Cardiac fibroblast (primary cell): ENCODE measurements at regions not wholly inside any gene's neighbourhood (a gene's known extent, or its start where the extent isn't known, plus 50 kb on each side); places are given as distances from the start of the nearest gene placed in this dataset.

Experiments used
- DNase-seq, 2 donors: peaks; one replicate each; pipeline versions ENCODE4 v3.0.0 to v3.0.0-alpha.2; 2010; ENCODE audit warnings: low read depth in 2 of 2
- H3K4me3 ChIP-seq, 2 donors: replicated peaks in 1 of 2; 1 replicate in 1 of 2; 2 replicates in 1 of 2; pipeline ENCODE4 v1.5.1; 2011; ENCODE audit warnings: low read depth in 2 of 2, low read length in 2 of 2, mild to moderate bottlenecking in 2 of 2, moderate library complexity in 1 of 2
- CTCF ChIP-seq: IDR thresholded peaks from one replicate; pipeline ENCODE4 v1.5.1; 2011; ENCODE audit warnings: low read depth, mild to moderate bottlenecking, low read length, inconsistent platforms

GRCh38 chr17:77076124-77076830 is 64.5 kb upstream of the SEC14L1 start:
- peak in 1 of 2 donors; percentile 11 for DNase-seq
- no peak for TF ChIP-seq CTCF
- H3K4me3 ChIP-seq = no peak overlapping the region

- no peak for TF ChIP-seq CTCF
- DNase-seq = no peak
- H3K4me3 ChIP-seq = no peak overlapping the region
Measured at GRCh38 chr17:77083531-77083930, 57.2 kb upstream of the SEC14L1 start.

GRCh38 chr17:77085926-77086432 is 54.8 kb upstream of the SEC14L1 start:
- no peak for DNase-seq
- no peak overlapping the region for H3K4me3 ChIP-seq
- no peak for TF ChIP-seq CTCF

- peak; percentile 83 to 85 for DNase-seq
- no peak overlapping the region for H3K4me3 ChIP-seq
- peak; percentile 96 for TF ChIP-seq CTCF
Measured at GRCh38 chr17:77086433-77087010, 54.2 kb upstream of the SEC14L1 start.

- no peak for DNase-seq
- no peak for TF ChIP-seq CTCF
- peak overlapping the region; percentile 71 to 82 for H3K4me3 ChIP-seq
Measured at GRCh38 chr17:77087650-77088454, 52.9 kb upstream of the SEC14L1 start.

- DNase-seq = peak; percentile 97 to 98
- peak; percentile 77 for TF ChIP-seq CTCF
- peak overlapping the region; percentile 71 to 82 for H3K4me3 ChIP-seq
Measured at GRCh38 chr17:77088455-77089123, 52.2 kb upstream of the SEC14L1 start.
